MM.1S (cell line): ENCODE measurements at regions not wholly inside any gene's neighbourhood (a gene's known extent, or its start where the extent isn't known, plus 50 kb on each side); places are given as distances from the start of the nearest gene placed in this dataset.

Experiments
- DNase-seq: peaks from one replicate; pipeline ENCODE4 v3.0.0-alpha.2; 2015
- H2AFZ ChIP-seq: fragments of 300-600 bp; sonication (generic); 2 replicates; pipeline ENCODE4 v1.6.0; 2016; ENCODE audit warnings: antibody characterized with exemption, low read length
- H3F3A ChIP-seq: fragments of 300-600 bp; sonication (generic); 2 replicates; pipeline ENCODE4 v1.6.1; 2016; ENCODE audit warnings: mild to moderate bottlenecking, antibody characterized with exemption, low read length, moderate library complexity, mixed read lengths; ENCODE audit not compliant: insufficient read depth
- H3K27ac ChIP-seq: fragments of 300-600 bp; sonication (generic); 2 replicates; pipeline ENCODE4 v1.5.1; 2016; ENCODE audit warnings: mild to moderate bottlenecking, low read length
- H3K27me3 ChIP-seq: fragments of 300-600 bp; sonication (generic); replicated peaks from 2 replicates; pipeline ENCODE4 v1.6.0; 2016; ENCODE audit warnings: low read length; ENCODE audit not compliant: insufficient read depth
- H3K36me3 ChIP-seq: fragments of 300-600 bp; sonication (generic); replicated peaks from 2 replicates; pipeline ENCODE4 v1.6.1; 2016; ENCODE audit warnings: mild to moderate bottlenecking, low read length, mixed read lengths; ENCODE audit not compliant: insufficient read depth
- H3K4me1 ChIP-seq: fragments of 300-600 bp; sonication (generic); 2 replicates; pipeline ENCODE4 v1.6.1; 2016; ENCODE audit warnings: low read length, mixed read lengths
- H3K4me2 ChIP-seq: fragments of 300-600 bp; sonication (generic); 2 replicates; pipeline ENCODE4 v1.6.0; 2016; ENCODE audit warnings: low read depth, low read length
- H3K4me3 ChIP-seq: fragments of 300-600 bp; sonication (generic); 2 replicates; pipeline ENCODE4 v1.5.1; 2016; ENCODE audit warnings: low read length, mixed read lengths
- H3K79me2 ChIP-seq: fragments of 300-600 bp; sonication (generic); 2 replicates; pipeline ENCODE4 v1.6.1; 2016; ENCODE audit warnings: mixed run types, low read length, mixed read lengths
- H3K9ac ChIP-seq: fragments of 300-600 bp; sonication (generic); 2 replicates; pipeline ENCODE4 v1.6.1; 2016; ENCODE audit warnings: low read length, mixed read lengths
- H3K9me2 ChIP-seq: fragments of 300-600 bp; sonication (generic); replicated peaks from 2 replicates; pipeline ENCODE4 v1.6.1; 2016; ENCODE audit warnings: mild to moderate bottlenecking, low read length, mixed read lengths; ENCODE audit not compliant: insufficient read depth
- H3K9me3 ChIP-seq: fragments of 300-600 bp; sonication (generic); replicated peaks from 2 replicates; pipeline ENCODE4 v1.6.1; 2016; ENCODE audit warnings: mild to moderate bottlenecking, low read length, mixed read lengths; ENCODE audit not compliant: insufficient read depth
- H4K20me1 ChIP-seq: fragments of 300-600 bp; sonication (generic); 2 replicates; pipeline ENCODE4 v1.6.1; 2016; ENCODE audit warnings: mild to moderate bottlenecking, low read length, moderate library complexity, mixed read lengths; ENCODE audit not compliant: insufficient read depth
- CTCF ChIP-seq: fragments of 300-600 bp; sonication (generic); IDR thresholded peaks from 2 replicates; pipeline ENCODE4 v1.5.1; 2016; ENCODE audit warnings: antibody characterized with exemption, low read length, mixed read lengths
- EZH2 ChIP-seq: fragments of 300-600 bp; sonication (generic); optimal IDR thresholded peaks from 2 replicates; pipeline ENCODE3; 2017; ENCODE audit warnings: low read depth, mild to moderate bottlenecking, antibody characterized with exemption, low read length, mixed read lengths
- EZH2phosphoT487 ChIP-seq: fragments of 300-600 bp; sonication (generic); IDR thresholded peaks from 2 replicates; pipeline ENCODE4 v1.6.1; 2018; ENCODE audit warnings: antibody characterized with exemption, low read length

DNA sequence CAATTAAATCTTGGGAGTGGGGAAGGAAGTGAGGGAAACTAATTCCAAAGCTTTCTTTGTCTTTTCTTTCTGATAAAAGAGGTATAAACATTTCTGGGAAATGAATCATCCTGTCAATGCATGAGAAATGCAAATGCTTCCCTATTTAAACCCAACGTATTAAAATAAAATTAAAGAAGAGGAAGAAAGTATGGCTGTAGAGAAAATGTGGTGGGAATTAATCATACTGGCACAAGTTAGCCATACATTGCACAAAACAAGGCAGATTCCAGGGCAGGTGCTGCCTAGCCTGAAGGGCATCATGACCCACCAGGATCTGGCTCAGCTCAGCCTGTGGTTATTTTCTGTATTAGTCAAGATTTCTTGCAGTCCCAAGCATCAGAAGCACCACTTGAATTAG is 338.0 kb downstream of the NYAP2 start:
- DNase-seq, result no peak
- Histone ChIP-seq H3K27ac (no peak overlapping the region), H3K9ac (no peak overlapping the region), H3K9me3 (no peaks in the 10 kb centered on the region), H3K36me3 (no peaks in the 10 kb centered on the region), H3K4me1 (no peaks in the 10 kb centered on the region), H3K79me2 (no peaks in the 10 kb centered on the region), H2AFZ (no peak overlapping the region), H3K4me3 (no peak overlapping the region), H4K20me1 (no peaks in the 10 kb centered on the region), H3K27me3 (no peaks in the 10 kb centered on the region), H3F3A (no peaks in the 10 kb centered on the region), H3K9me2 (no peaks in the 10 kb centered on the region), H3K4me2 (no peak overlapping the region)
- TF ChIP-seq EZH2phosphoT487, result no peak
- TF ChIP-seq CTCF, result no peak
- TF ChIP-seq EZH2, result no peak

- Histone ChIP-seq H3K4me1 (no peaks in the 10 kb centered on the region), H3K27ac (no peak overlapping the region), H3F3A (no peaks in the 10 kb centered on the region), H3K36me3 (no peaks in the 10 kb centered on the region), H3K9me2 (no peaks in the 10 kb centered on the region), H3K79me2 (no peaks in the 10 kb centered on the region), H2AFZ (no peak overlapping the region), H4K20me1 (no peaks in the 10 kb centered on the region), H3K27me3 (no peaks in the 10 kb centered on the region), H3K9ac (no peak overlapping the region), H3K9me3 (no peaks in the 10 kb centered on the region), H3K4me3 (no peak overlapping the region), H3K4me2 (no peak overlapping the region)
- DNase-seq, result no peak
- TF ChIP-seq CTCF (no peak), EZH2phosphoT487 (no peak), EZH2 (no peak)
Observed at GRCh38 chr2:225735844-225736243, 336.3 kb downstream of the NYAP2 start.

GRCh38 chr2:225725726-225726125 is 326.2 kb downstream of the NYAP2 start:
- no peaks in the 10 kb centered on the region for H3K36me3 ChIP-seq
- no peaks in the 10 kb centered on the region for H3K4me1 ChIP-seq
- no peaks in the 10 kb centered on the region for H3K9me3 ChIP-seq
- H3K9ac ChIP-seq, result no peak overlapping the region
- H3K4me3 ChIP-seq, result no peak overlapping the region
- no peak for TF ChIP-seq CTCF
- TF ChIP-seq EZH2, result no peak
- no peak for TF ChIP-seq EZH2phosphoT487
- no peaks in the 10 kb centered on the region; the same call in 1 of the 2 replicates for H3K9me2 ChIP-seq
- no peaks in the 10 kb centered on the region for H3K27me3 ChIP-seq
- H3K79me2 ChIP-seq, result no peaks in the 10 kb centered on the region
- no peaks in the 10 kb centered on the region for H3F3A ChIP-seq
- H3K27ac ChIP-seq, result no peak overlapping the region
- H2AFZ ChIP-seq, result no peak overlapping the region
- H3K4me2 ChIP-seq, result no peak overlapping the region
- no peak for DNase-seq
- H4K20me1 ChIP-seq, result no peaks in the 10 kb centered on the region
